ENCODE measurements at regions not wholly inside any gene's neighbourhood (a gene's known extent, or its start where the extent isn't known, plus 50 kb on each side); places are given as distances from the start of the nearest gene placed in this dataset.

DNA sequence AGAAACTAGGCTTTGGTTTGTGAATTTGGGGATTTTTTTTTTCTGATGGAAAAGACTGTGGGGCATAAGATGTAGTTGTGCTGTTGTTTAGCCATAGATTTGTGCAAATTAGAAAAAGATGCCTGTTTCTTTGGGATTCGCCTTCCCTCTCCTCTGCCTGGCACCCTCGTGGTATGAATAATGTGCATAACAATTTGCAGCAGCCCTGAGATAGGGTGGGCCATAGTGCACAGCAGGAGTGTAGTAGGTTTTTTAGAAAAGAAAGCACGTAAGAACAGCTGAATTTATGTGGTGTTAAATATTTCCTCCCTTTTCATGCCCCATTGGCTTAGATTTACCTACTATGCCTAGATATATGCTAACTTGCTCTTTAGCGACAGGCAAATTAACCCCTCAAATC lies 158.9 kb downstream of the PTGER3 start:
- TF ChIP-seq, protein P1, sequence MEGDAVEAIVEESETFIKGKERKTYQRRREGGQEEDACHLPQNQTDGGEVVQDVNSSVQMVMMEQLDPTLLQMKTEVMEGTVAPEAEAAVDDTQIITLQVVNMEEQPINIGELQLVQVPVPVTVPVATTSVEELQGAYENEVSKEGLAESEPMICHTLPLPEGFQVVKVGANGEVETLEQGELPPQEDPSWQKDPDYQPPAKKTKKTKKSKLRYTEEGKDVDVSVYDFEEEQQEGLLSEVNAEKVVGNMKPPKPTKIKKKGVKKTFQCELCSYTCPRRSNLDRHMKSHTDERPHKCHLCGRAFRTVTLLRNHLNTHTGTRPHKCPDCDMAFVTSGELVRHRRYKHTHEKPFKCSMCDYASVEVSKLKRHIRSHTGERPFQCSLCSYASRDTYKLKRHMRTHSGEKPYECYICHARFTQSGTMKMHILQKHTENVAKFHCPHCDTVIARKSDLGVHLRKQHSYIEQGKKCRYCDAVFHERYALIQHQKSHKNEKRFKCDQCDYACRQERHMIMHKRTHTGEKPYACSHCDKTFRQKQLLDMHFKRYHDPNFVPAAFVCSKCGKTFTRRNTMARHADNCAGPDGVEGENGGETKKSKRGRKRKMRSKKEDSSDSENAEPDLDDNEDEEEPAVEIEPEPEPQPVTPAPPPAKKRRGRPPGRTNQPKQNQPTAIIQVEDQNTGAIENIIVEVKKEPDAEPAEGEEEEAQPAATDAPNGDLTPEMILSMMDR (IDR thresholded peaks at IDR 0.05; ENCODE audit: unreplicated experiment) = no peak
- DNase-seq = no peak
- intact Hi-C loops (cut with micrococcal nuclease; ENCODE audit: unreplicated experiment) = no loop called here
- no peaks in the 10 kb centered on the region for H3K4me1 Mint-ChIP-seq (ENCODE audit: low read depth, unreplicated experiment)
- no peaks in the 10 kb centered on the region for H3K27me3 Mint-ChIP-seq (ENCODE audit: unreplicated experiment)
- no peak overlapping the region for H3K4me3 Mint-ChIP-seq (ENCODE audit: low read depth, unreplicated experiment)
- H3K36me3 Mint-ChIP-seq (ENCODE audit: insufficient read depth, unreplicated experiment) = no peaks in the 10 kb centered on the region
- no peak overlapping the region for H3K27ac Mint-ChIP-seq (ENCODE audit: unreplicated experiment)
- CTCF ChIA-PET = no interaction called here
- H3K9me3 Mint-ChIP-seq (ENCODE audit: low read depth, unreplicated experiment) = peaks cover 3% of the 10 kb centered on the region
- no TSS peak for BruUV-seq (replicated peaks)

DNA sequence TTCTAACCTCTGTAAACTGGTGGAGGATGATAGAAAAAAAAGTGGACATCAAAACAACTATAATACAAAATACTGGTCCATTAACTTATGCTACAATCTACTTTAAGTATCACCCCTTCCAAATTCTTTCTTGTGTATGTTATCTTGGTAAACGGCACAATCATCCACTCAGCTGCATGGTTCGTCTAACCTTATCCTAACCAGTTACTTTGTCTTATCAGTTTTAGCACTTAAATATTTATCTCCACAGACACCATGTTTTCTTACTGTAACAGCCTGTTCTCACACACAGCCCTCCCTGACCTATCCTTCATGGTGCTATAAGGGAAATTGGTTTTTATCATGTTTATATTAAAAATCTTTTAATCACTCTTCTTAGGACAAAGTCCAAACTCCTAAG lies 157.2 kb downstream of the PTGER3 start:
- CTCF ChIA-PET = no interaction called here
- H3K27ac Mint-ChIP-seq (ENCODE audit: unreplicated experiment) = no peak overlapping the region
- H3K4me3 Mint-ChIP-seq (ENCODE audit: low read depth, unreplicated experiment) = no peak overlapping the region
- H3K9me3 Mint-ChIP-seq (ENCODE audit: low read depth, unreplicated experiment) = peaks cover 3% of the 10 kb centered on the region
- H3K4me1 Mint-ChIP-seq (ENCODE audit: low read depth, unreplicated experiment) = no peaks in the 10 kb centered on the region
- intact Hi-C loops (cut with micrococcal nuclease; ENCODE audit: unreplicated experiment) = loop anchor here (10.0 kb wide), 1 partner anchor 366 kb away; no protein-coding TSS in a partner anchor
- no peak for DNase-seq
- TF ChIP-seq, protein P1 (IDR thresholded peaks at IDR 0.05; ENCODE audit: unreplicated experiment) = no peak
- H3K36me3 Mint-ChIP-seq (ENCODE audit: insufficient read depth, unreplicated experiment) = no peaks in the 10 kb centered on the region
- H3K27me3 Mint-ChIP-seq (ENCODE audit: unreplicated experiment) = no peaks in the 10 kb centered on the region
- no TSS peak for BruUV-seq (replicated peaks)

DNA sequence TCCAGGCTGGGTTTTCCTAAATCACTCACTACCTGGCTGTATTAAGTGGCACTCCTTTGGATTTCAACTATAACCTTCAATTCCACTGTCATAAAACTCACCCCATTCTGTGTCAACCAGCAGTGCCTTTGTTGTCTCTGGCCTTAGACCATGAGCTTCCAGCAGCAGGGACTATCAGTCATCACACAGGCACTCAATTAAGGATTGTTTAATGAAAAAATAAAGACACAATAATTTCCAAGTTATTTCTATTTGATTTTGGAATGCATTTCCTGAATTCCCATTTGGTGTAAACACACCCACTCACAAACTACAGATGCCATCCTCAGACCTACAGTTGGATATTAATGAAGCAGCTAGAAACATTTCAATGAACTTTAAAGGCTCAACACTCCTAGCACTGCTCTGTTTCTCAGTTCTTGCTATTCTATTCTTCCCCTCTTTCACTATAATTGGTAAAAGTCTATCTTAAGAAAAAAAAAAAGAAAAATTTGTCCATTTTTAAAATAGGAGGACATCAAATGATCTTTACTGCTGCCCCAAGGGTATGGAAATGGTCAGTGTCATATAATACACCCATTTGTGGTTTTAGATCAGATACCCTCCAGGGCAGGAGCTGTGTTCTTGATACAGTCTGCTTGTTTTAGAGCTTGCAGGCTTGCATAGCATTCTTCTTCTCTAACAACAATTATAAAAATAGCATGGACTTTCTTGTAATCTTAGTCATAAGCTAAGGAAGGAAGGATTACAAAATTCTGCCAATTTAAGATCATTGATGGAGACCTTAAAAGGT lies 156.4 kb downstream of the PTGER3 start:
- no peak for DNase-seq
- CTCF ChIA-PET = interaction anchor here (0.7 kb wide), 1 partner anchor 23 kb away, joined by 3 read pairs; no protein-coding TSS in a partner anchor
- Mint-ChIP-seq H3K4me3 (ENCODE audit: low read depth, unreplicated experiment) (no peak overlapping the region), H3K9me3 (ENCODE audit: low read depth, unreplicated experiment) (peaks cover 3% of the 10 kb centered on the region), H3K36me3 (ENCODE audit: insufficient read depth, unreplicated experiment) (no peaks in the 10 kb centered on the region), H3K4me1 (ENCODE audit: low read depth, unreplicated experiment) (no peaks in the 10 kb centered on the region), H3K27me3 (ENCODE audit: unreplicated experiment) (no peaks in the 10 kb centered on the region), H3K27ac (ENCODE audit: unreplicated experiment) (no peak overlapping the region)
- intact Hi-C loops (cut with micrococcal nuclease; ENCODE audit: unreplicated experiment) = loop anchor here (10.0 kb wide), 1 partner anchor 366 kb away; no protein-coding TSS in a partner anchor
- TF ChIP-seq, protein P1 (IDR thresholded peaks at IDR 0.05; ENCODE audit: unreplicated experiment) = no peak
- BruUV-seq (replicated peaks) = no TSS peak

DNA sequence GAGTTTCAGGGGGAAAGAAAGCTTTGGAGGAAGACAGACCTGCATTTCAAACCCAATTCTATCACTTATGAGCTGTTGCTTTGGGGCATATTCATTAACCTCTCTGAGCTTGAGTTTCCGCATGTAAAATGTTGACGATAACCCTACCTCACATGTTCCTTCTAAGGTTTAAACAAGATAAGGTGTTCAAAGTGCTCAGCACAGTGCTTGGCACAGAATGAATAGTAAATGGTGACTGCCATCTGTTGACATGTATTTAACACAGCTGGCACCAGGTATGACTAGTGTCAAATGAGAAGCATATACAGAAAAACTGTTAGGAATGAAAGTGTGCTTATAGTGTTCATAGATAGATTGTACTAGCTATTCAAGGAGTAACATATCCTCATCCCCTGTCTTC lies 155.5 kb downstream of the PTGER3 start:
- Mint-ChIP-seq H3K9me3 (ENCODE audit: low read depth, unreplicated experiment) (peaks cover 3% of the 10 kb centered on the region), H3K4me1 (ENCODE audit: low read depth, unreplicated experiment) (no peaks in the 10 kb centered on the region), H3K27me3 (ENCODE audit: unreplicated experiment) (no peaks in the 10 kb centered on the region), H3K36me3 (ENCODE audit: insufficient read depth, unreplicated experiment) (no peaks in the 10 kb centered on the region), H3K4me3 (ENCODE audit: low read depth, unreplicated experiment) (no peak overlapping the region), H3K27ac (ENCODE audit: unreplicated experiment) (no peak overlapping the region)
- CTCF ChIA-PET = no interaction called here
- no TSS peak for BruUV-seq (replicated peaks)
- intact Hi-C loops (cut with micrococcal nuclease; ENCODE audit: unreplicated experiment) = loop anchor here (10.0 kb wide), 1 partner anchor 367 kb away; no protein-coding TSS in a partner anchor
- DNase-seq = no peak
- TF ChIP-seq, protein P1 (IDR thresholded peaks at IDR 0.05; ENCODE audit: unreplicated experiment) = no peak

Measured in Calu3 (cell line).